Trophoblast cell (in vitro differentiated cells and primary cell): ENCODE measurements at regions not wholly inside any gene's neighbourhood (a gene's known extent, or its start where the extent isn't known, plus 50 kb on each side); places are given as distances from the start of the nearest gene placed in this dataset.
A peak's percentile ranks its signal among the peaks of the same experiment; 100 is the strongest.

Experiments
- DNase-seq, 2 donors: peaks; one replicate each; pipeline ENCODE4 v3.0.0-alpha.2; 2016
- H2AFZ ChIP-seq: 2 replicates; pipeline ENCODE4 v1.6.1; 2013; ENCODE audit warnings: low read length, moderate library complexity, mild to moderate bottlenecking; ENCODE audit not compliant: insufficient read depth, poor library complexity
- H2AK5ac ChIP-seq: 2 replicates; pipeline ENCODE4 v1.6.1; 2013; ENCODE audit warnings: mild to moderate bottlenecking, low read length
- H2BK120ac ChIP-seq: 2 replicates; pipeline ENCODE4 v1.6.1; 2013; ENCODE audit warnings: low read length, mild to moderate bottlenecking, moderate library complexity; ENCODE audit not compliant: insufficient read depth, poor library complexity
- H2BK12ac ChIP-seq: 2 replicates; pipeline ENCODE4 v1.6.1; 2013; ENCODE audit warnings: mild to moderate bottlenecking, low read length, moderate library complexity
- H2BK5ac ChIP-seq: 2 replicates; pipeline ENCODE4 v1.6.1; 2013; ENCODE audit warnings: low read length, low read depth, moderate library complexity, mild to moderate bottlenecking; ENCODE audit not compliant: poor library complexity
- H3K14ac ChIP-seq: 2 replicates; pipeline ENCODE4 v1.6.1; 2013; ENCODE audit warnings: mild to moderate bottlenecking, low read length
- H3K18ac ChIP-seq: 2 replicates; pipeline ENCODE4 v1.6.1; 2013; ENCODE audit warnings: mild to moderate bottlenecking, low read length
- H3K23ac ChIP-seq: 2 replicates; pipeline ENCODE4 v1.6.1; 2013; ENCODE audit warnings: low read length
- H3K27ac ChIP-seq: 2 replicates; pipeline ENCODE4 v1.5.1; 2013; ENCODE audit warnings: low read depth, mild to moderate bottlenecking, inconsistent platforms, low read length, moderate library complexity
- H3K27me3 ChIP-seq: 2 replicates; pipeline ENCODE4 v1.6.1; 2013; ENCODE audit warnings: inconsistent platforms, mild to moderate bottlenecking, low read length, moderate library complexity; ENCODE audit not compliant: insufficient read depth
- H3K36me3 ChIP-seq, 2 experiments: 1 replicate in 1 of 2; 2 replicates in 1 of 2; pipeline ENCODE4 v1.6.1; 2013; ENCODE audit warnings: low read length in 2 of 2, mild to moderate bottlenecking in 2 of 2, moderate library complexity in 1 of 2; ENCODE audit not compliant: insufficient read depth in 2 of 2, control insufficient read depth in 1 of 2
- H3K4ac ChIP-seq: 2 replicates; pipeline ENCODE4 v1.6.1; 2013; ENCODE audit warnings: low read depth, mild to moderate bottlenecking, low read length, moderate library complexity
- H3K4me1 ChIP-seq, 2 experiments: 1 replicate in 1 of 2; 2 replicates in 1 of 2; pipeline ENCODE4 v1.6.1; 2013; ENCODE audit warnings: low read length in 2 of 2, mild to moderate bottlenecking in 2 of 2, moderate library complexity in 1 of 2; ENCODE audit not compliant: insufficient read depth in 2 of 2, control insufficient read depth in 1 of 2
- H3K4me2 ChIP-seq: 2 replicates; pipeline ENCODE4 v1.6.1; 2013; ENCODE audit warnings: inconsistent platforms, mild to moderate bottlenecking, low read length, moderate library complexity
- H3K4me3 ChIP-seq: 2 replicates; pipeline ENCODE4 v1.5.1; 2013; ENCODE audit warnings: mild to moderate bottlenecking, low read depth, low read length, inconsistent platforms
- H3K79me1 ChIP-seq: one replicate; pipeline ENCODE4 v1.6.1; 2013; ENCODE audit warnings: low read length
- H3K79me2 ChIP-seq: 2 replicates; pipeline ENCODE4 v1.6.1; 2013; ENCODE audit warnings: low read length, mild to moderate bottlenecking; ENCODE audit not compliant: control insufficient read depth, insufficient read depth, poor library complexity
- H3K9ac ChIP-seq: 2 replicates; pipeline ENCODE4 v1.6.1; 2013; ENCODE audit warnings: mild to moderate bottlenecking, low read length
- H3K9me3 ChIP-seq: 2 replicates; pipeline ENCODE4 v1.6.1; 2013; ENCODE audit warnings: low read depth, mild to moderate bottlenecking, control low read depth, inconsistent platforms, low read length; ENCODE audit not compliant: insufficient read depth
- H4K12ac ChIP-seq: 2 replicates; pipeline ENCODE4 v1.6.1; 2013; ENCODE audit warnings: low read depth, mild to moderate bottlenecking, low read length, moderate library complexity
- H4K8ac ChIP-seq: 2 replicates; pipeline ENCODE4 v1.6.1; 2013; ENCODE audit warnings: low read depth, mild to moderate bottlenecking, low read length, moderate library complexity
- H4K91ac ChIP-seq: one replicate; pipeline ENCODE4 v1.6.1; 2013; ENCODE audit warnings: low read depth, mild to moderate bottlenecking, low read length, moderate library complexity
- WGBS: extraction: QIAGEN DNeasy Blood & Tissue Kit; methylation state at CpG from one replicate; pipeline ENCODE4 v1.1.7; 2013; ENCODE audit warnings: missing lambda C conversion rate; ENCODE audit not compliant: insufficient read length, insufficient coverage; ENCODE audit errors: extremely low coverage; 5-methylcytosine and 5-hydroxymethylcytosine counted together

GRCh38 chr16:10335681-10336080, 50.2 kb upstream of the ATF7IP2 start:
- Histone ChIP-seq H4K8ac (peak overlapping the region; percentile 47), H3K36me3 (no peaks in the 10 kb centered on the region), H4K91ac (no peak overlapping the region), H3K9me3 (peaks cover 4% of the 10 kb centered on the region), H2AFZ (no peak overlapping the region), H3K4ac (no peak overlapping the region), H3K18ac (no peak overlapping the region), H2BK5ac (no peak overlapping the region), H2AK5ac (no peak overlapping the region), H3K27me3 (no peaks in the 10 kb centered on the region), H3K79me1 (peaks cover 3% of the 10 kb centered on the region), H3K9ac (no peak overlapping the region), H3K79me2 (no peaks in the 10 kb centered on the region), H2BK120ac (no peak overlapping the region), H4K12ac (no peak overlapping the region), H3K4me3 (no peak overlapping the region), H3K23ac (no peak overlapping the region), H3K27ac (no peak overlapping the region), H2BK12ac (no peak overlapping the region), H3K14ac (no peak overlapping the region), H3K4me2 (no peak overlapping the region), H3K4me1 (peaks cover 8 to 14% of the 10 kb centered on the region in 2 experiments)
- peak in 1 of 2 donors; percentile 22 for DNase-seq
- WGBS, result no CpG with 5 or more reads among the region's 12 CpGs
